Heart left ventricle (tissue), 16 donors: ENCODE measurements at regions not wholly inside any gene's neighbourhood (a gene's known extent, or its start where the extent isn't known, plus 50 kb on each side); places are given as distances from the start of the nearest gene placed in this dataset.

Source experiments
- ATAC-seq, 4 donors: fragments of 200-7000 bp; cut with Tn5 transposase; one replicate each; pipeline ENCODE4 v1.9.1; 2020 to 2022; ENCODE audit warnings: moderate library complexity in 4 of 4, mild to moderate bottlenecking in 3 of 4, moderate number of reproducible peaks in 1 of 4
- DNase-seq, 5 donors: peaks; one replicate each; pipeline ENCODE4 v3.0.0-alpha.2; 2020
- H3K27ac ChIP-seq, 12 donors: fragments of 200-600 bp; sonication (generic) in 4 of 12; one replicate each; pipeline versions ENCODE4 v1.5.0 to v1.8.0; 2016 to 2022; ENCODE audit warnings: mild to moderate bottlenecking in 2 of 12
- H3K27me3 ChIP-seq, 9 donors: fragments of 200-600 bp; sonication (generic) in 2 of 9; one replicate each; pipeline versions ENCODE4 v1.5.1 to v1.8.0; 2016 to 2022; ENCODE audit warnings: mild to moderate bottlenecking in 3 of 9
- H3K36me3 ChIP-seq, 9 donors: fragments of 200-600 bp; sonication (generic) in 2 of 9; one replicate each; pipeline versions ENCODE4 v1.5.0 to v1.8.0; 2018 to 2022; ENCODE audit warnings: mild to moderate bottlenecking in 2 of 9
- H3K4me1 ChIP-seq, 12 donors: fragments of 200-600 bp; sonication (generic) in 4 of 12; one replicate each; pipeline versions ENCODE4 v1.5.0 to v1.8.0; 2016 to 2022; ENCODE audit warnings: mild to moderate bottlenecking in 3 of 12
- H3K4me3 ChIP-seq, 12 donors: fragments of 200-600 bp; sonication (generic) in 4 of 12; one replicate each; pipeline versions ENCODE4 v1.5.0 to v1.8.0; 2017 to 2022; ENCODE audit warnings: mild to moderate bottlenecking in 9 of 12, moderate library complexity in 4 of 12
- H3K9me3 ChIP-seq, 12 donors: fragments of 200-600 bp; sonication (generic) in 4 of 12; one replicate each; pipeline versions ENCODE4 v1.5.0 to v1.8.0; 2016 to 2022; ENCODE audit warnings: mild to moderate bottlenecking in 1 of 12
- POLR2A ChIP-seq, 2 donors: fragments of 450-650 bp; IDR thresholded peaks; one replicate each; pipeline ENCODE4 v1.6.1; 2017; ENCODE audit warnings: antibody characterized with exemption in 2 of 2, mild to moderate bottlenecking in 2 of 2, moderate library complexity in 2 of 2
- WGBS, 4 donors: extraction: QIAGEN DNeasy Blood & Tissue Kit in 2 of 4; methylation state at CpG; one replicate each; pipeline versions ENCODE4 v1.1.5 to v1.1.7; 2013 to 2018; 5-methylcytosine and 5-hydroxymethylcytosine counted together
- intact Hi-C, 10 donors: fragments of 100-400 bp; cut with DNase I; formaldehyde crosslinking; loops; one replicate each; pipeline versions ENCODE4 v1.11.1 to v1.14.2; 2022
- TF ChIP-seq, protein P1 (sequence below), 12 donors: fragments of 200-600 bp; sonication (generic) in 4 of 12; IDR thresholded peaks; one replicate each; pipeline versions ENCODE4 v1.5.0 to v1.8.0; 2018 to 2022; ENCODE audit warnings: antibody characterized with exemption in 12 of 12, mild to moderate bottlenecking in 5 of 12
- donor health status: ischemic (EF 13 %, LVEDD 7.1; RV severe dilation, severe dysfunction).
- donor health status: healthy with polysubstance abuse.
- donor health status: DM: no; HTN: yes; CAD: no.
- donor health status: DM: no; HTN: no; CAD: no.
- donor health status: ischemic (EF 25% LVEDD 6.9; RV normal size, moderate dysfunction).
- donor health status: ischemic (EF 25% LVEDD 5.7; RV mildly dilated, moderate dysfunction).
- donor health status: healthy.
- donor health status: DM: yes; HTN: yes; CAD: no.
- donor health status: ischemic (EF 35%, LVEDD 5.7; RV mildly dilated, moderate dysfunction).
- donor health status: nonischemic (EF 11% LVEDD 7.7; RV severe dilation, severe dysfunction).
- donor health status: DM: yes; HTN: yes; CAD: no.
- donor health status: PGD.
- donor health status: ischemic (EF 29% LVEDD 5.4; RV normal size, mild dysfunction).
- donor health status: nonischemic (EF 23%, LVEDD 6.1; RV moderate dilation, normal function).

DNA sequence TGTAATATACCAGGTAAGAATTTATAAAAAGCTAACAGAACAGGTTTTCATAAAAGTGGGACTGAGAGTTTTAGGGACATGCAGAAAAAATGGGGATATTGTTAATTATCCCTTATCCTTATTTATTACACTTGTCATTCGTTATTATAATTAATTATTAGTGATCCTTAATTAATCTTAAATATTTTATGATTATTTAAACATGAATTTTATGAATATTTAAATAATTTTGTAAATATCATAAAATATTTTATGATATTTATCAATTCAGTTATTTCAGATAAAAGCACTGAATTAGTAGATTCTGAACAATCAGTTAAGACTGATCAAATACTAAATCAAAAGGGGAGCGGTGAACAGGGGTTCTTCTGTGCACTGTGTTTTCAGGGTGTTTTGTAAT is 300.1 kb downstream of the PAX1 start:
- peaks cover 0 to 7% (median 0%) of the 10 kb centered on the region in 12 donors for H3K9me3 ChIP-seq
- H3K4me1 ChIP-seq, result no peaks in the 10 kb centered on the region
- 49 to 74% (median 54%) methylated on average over 2 of the region's 2 CpGs for WGBS, 4 donors
- DNase-seq, result no peak
- H3K36me3 ChIP-seq, result no peaks in the 10 kb centered on the region
- no peaks in the 10 kb centered on the region for H3K27me3 ChIP-seq
- no peak for ATAC-seq
- TF ChIP-seq, protein P1, sequence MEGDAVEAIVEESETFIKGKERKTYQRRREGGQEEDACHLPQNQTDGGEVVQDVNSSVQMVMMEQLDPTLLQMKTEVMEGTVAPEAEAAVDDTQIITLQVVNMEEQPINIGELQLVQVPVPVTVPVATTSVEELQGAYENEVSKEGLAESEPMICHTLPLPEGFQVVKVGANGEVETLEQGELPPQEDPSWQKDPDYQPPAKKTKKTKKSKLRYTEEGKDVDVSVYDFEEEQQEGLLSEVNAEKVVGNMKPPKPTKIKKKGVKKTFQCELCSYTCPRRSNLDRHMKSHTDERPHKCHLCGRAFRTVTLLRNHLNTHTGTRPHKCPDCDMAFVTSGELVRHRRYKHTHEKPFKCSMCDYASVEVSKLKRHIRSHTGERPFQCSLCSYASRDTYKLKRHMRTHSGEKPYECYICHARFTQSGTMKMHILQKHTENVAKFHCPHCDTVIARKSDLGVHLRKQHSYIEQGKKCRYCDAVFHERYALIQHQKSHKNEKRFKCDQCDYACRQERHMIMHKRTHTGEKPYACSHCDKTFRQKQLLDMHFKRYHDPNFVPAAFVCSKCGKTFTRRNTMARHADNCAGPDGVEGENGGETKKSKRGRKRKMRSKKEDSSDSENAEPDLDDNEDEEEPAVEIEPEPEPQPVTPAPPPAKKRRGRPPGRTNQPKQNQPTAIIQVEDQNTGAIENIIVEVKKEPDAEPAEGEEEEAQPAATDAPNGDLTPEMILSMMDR (IDR thresholded peaks at IDR 0.05), result no peak
- no peak for TF ChIP-seq POLR2A (IDR thresholded peaks at IDR 0.05)
- intact Hi-C loops, result no loop called here
- no peak overlapping the region for H3K4me3 ChIP-seq
- H3K27ac ChIP-seq, result no peak overlapping the region

DNA sequence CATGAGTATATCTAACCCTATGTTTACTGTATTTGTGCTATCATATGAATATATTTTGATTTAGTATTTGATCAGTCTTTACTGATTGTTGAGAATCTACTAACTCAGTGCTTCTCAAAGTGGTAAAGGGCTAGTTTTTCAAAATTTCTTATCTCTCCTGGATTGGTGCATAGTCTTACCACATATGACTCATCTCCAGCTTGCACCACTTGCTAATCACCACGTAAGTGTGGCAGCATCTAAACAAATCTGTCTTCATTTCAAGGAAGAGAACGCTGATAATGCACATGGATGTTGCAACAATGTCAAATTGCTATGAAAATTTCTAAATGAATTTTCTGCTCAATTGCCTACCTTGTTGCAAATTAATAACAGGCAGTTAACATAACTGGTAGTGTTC is 299.5 kb downstream of the PAX1 start:
- no peaks in the 10 kb centered on the region for H3K4me1 ChIP-seq
- 41 to 65% (median 50%) methylated on average over 2 of the region's 2 CpGs for WGBS, 4 donors
- peaks cover 0 to 7% (median 0%) of the 10 kb centered on the region in 12 donors for H3K9me3 ChIP-seq
- no peaks in the 10 kb centered on the region for H3K27me3 ChIP-seq
- ATAC-seq, result no peak
- H3K27ac ChIP-seq, result no peak overlapping the region
- intact Hi-C loops, result no loop called here
- no peak for DNase-seq
- H3K4me3 ChIP-seq, result no peak overlapping the region
- H3K36me3 ChIP-seq, result no peaks in the 10 kb centered on the region
- no peak for TF ChIP-seq POLR2A (IDR thresholded peaks at IDR 0.05)
- TF ChIP-seq, protein P1 (IDR thresholded peaks at IDR 0.05), result no peak

DNA sequence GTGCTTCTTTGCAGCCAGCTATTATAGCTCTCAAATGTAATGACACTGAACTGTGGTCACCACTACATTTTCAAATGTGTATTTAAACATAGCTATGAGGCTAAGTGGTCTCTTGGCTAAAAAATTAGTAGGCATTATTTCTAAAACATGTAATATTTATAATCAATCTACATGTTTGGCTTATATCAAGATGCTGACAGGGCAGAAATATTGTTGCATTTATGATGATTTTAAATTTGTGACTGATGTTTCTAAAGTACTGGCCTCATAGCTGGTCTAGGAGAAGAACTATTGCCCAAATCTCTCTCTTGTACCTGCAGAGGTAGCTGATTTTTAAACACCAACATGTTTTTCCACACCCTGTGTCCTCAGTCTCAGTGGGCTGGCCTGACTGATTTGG is 298.2 kb downstream of the PAX1 start:
- DNase-seq, result no peak
- H3K27ac ChIP-seq, result no peak overlapping the region
- no peak for ATAC-seq
- no peaks in the 10 kb centered on the region for H3K4me1 ChIP-seq
- no peak for TF ChIP-seq POLR2A (IDR thresholded peaks at IDR 0.05)
- TF ChIP-seq, protein P1 (IDR thresholded peaks at IDR 0.05), result no peak
- H3K4me3 ChIP-seq, result no peak overlapping the region
- no peaks in the 10 kb centered on the region for H3K27me3 ChIP-seq
- H3K9me3 ChIP-seq, result peaks cover 0 to 2% (median 0%) of the 10 kb centered on the region in 12 donors
- H3K36me3 ChIP-seq, result no peaks in the 10 kb centered on the region
- intact Hi-C loops, result no loop called here

DNA sequence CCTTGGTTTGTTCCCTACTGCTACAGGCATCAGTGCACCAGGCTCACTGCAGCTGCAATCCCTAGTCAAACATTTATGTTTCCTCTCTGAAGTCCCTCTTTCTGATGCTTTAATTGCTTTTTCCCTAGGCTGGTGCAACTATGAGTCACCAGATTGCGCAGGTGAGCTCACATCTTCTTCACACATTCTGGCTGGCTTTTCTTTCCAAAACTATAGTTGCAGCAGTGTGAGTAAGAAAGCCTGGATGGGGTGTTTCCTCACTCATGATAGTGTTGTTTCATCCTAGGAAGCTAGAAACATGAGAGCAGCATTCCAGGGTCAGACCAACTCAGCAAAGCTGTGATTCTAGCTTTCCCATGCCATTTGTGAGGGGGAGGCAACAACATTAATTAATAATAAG is 296.4 kb downstream of the PAX1 start:
- ATAC-seq (no peak), DNase-seq (no peak)
- TF ChIP-seq POLR2A (IDR thresholded peaks at IDR 0.05), result no peak
- TF ChIP-seq, protein P1 (IDR thresholded peaks at IDR 0.05), result no peak
- Histone ChIP-seq H3K36me3 (no peaks in the 10 kb centered on the region), H3K9me3 (no peaks in the 10 kb centered on the region), H3K4me3 (no peak overlapping the region), H3K27me3 (no peaks in the 10 kb centered on the region), H3K4me1 (no peaks in the 10 kb centered on the region), H3K27ac (no peak overlapping the region)
- 52 to 68% (median 62%) methylated on average over 1 of the region's 1 CpG for WGBS, 4 donors
- intact Hi-C loops, result no loop called here
